ENCODE measurements at regions not wholly inside any gene's neighbourhood (a gene's known extent, or its start where the extent isn't known, plus 50 kb on each side); places are given as distances from the start of the nearest gene placed in this dataset.

DNA sequence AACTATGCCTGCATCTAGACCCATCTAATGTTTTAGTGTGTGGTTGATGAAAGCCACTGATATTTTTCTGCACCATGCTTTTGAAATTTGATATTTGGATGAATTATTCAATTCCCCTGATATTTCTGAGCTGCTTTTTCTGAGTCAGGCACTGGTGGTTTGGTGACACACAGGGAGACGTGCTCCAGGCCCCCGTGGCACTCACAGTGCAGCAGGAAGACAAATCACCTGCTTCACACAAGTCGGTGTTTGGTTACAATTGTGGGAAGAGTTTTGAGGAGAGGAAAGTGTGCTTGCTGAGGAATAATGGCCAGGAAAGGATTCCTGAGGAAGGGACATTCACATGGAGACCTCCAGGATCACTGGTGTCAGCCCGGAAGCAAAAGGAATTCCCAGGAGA, 179.7 kb downstream of the ACKR3 start:
- no peak for DNase-seq

GRCh38 chr2:236752096-236752495, 182.5 kb downstream of the ACKR3 start:
- DNase-seq = no peak

DNA sequence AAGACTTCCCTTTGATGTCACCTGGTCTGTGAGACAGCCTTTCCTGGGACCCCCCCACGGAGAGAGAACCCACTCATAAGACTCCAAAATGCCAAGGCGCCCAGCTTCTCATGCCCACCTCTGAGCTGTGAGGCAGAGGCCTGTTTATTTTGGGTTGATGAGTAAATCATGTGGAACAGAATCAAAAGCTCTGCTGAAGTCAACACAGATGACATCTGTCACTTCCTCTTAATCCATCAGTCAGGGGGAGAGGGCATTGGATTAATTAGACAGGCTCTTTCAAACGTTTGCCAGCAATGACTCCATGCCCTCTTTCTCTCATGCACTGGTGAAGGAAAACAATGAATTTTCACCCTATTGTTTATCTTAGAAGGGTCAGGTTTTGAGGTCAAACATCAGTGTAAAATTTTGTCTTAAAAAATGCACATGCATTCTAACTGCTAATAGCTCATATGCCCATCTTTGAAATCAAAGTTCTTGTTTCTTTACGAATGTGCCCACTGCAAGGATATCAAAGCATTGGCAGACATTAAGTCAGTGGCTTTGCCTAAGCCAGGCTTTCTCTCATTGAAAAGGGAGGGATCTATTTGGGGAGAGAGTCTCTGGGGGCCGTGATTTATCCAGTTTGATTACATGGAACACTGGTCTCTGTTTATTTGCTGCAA, 184.1 kb downstream of the ACKR3 start:
- DNase-seq = no peak

DNA sequence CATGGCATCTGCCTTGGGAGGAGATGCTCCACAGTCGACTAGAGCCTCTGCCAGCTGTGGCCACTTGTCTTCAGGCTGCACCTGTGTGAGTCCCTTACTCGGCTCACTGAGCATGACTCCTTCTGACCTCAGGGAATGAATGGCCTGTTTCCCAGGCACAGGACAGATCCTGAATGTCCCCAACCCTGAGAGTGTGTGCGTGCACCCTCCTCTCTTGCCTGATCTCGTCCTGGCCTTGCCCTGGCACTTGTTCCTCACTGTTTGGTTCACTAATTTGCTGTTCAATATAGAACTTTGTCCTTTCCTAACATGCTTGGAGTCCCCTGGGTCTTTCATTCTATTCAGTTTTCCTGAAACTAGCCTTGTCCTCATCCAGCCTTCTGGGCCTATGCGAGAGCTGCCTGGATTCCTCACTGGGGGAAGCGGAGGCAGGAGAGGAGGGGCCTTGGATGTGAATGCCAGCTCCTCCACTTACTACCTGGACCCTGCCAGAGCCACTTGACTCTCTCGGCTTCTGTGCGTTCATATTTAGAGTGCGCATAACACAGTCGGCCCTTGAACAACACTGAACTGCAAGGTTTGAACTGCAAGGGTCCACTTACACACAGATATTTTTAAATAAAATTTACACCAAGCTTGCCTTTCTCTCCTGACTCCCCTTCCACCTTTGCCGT, 184.8 kb downstream of the ACKR3 start:
- DNase-seq = no peak

DNA sequence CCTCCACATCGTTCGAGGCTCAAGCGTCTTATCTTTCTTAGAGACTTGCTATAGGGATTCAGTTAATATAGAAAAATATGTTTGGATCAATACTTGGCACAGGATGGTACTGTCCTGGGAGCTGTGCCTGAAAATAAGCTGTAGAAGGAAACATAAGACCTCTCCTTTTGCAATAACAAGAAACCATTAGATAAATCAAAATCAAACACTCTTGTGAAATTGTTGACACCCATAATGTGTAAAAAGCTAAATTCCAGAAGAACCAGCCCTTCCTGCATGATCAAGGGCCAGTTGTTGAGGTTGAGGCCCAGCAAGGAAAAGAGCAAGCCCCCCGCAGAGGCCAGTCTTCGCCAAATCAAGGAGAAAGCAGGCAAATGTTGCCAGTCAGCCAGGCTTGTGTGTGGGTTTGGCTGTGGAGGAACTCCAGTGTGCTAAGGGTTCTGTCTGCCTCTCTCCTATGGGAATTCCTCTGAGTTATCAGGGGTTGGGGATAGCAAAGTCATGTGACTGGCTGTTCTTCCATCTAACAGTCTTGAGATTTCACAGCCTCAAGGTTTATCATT, 185.7 kb downstream of the ACKR3 start:
- no peak for DNase-seq

- DNase-seq = no peak
Observed at GRCh38 chr2:236758406-236758805, 188.8 kb downstream of the ACKR3 start.

GRCh38 chr2:236760246-236760645, 190.6 kb downstream of the ACKR3 start:
- DNase-seq = no peak

- no peak for DNase-seq
Observed at GRCh38 chr2:236761358-236761757, 191.7 kb downstream of the ACKR3 start.

- no peak for DNase-seq
Observed at GRCh38 chr2:236762628-236763027, 193.0 kb downstream of the ACKR3 start.

- no peak for DNase-seq
Observed at GRCh38 chr2:236763857-236764256, 194.2 kb downstream of the ACKR3 start.

GRCh38 chr2:236764716-236765115, 195.1 kb downstream of the ACKR3 start:
- DNase-seq = no peak

DNA sequence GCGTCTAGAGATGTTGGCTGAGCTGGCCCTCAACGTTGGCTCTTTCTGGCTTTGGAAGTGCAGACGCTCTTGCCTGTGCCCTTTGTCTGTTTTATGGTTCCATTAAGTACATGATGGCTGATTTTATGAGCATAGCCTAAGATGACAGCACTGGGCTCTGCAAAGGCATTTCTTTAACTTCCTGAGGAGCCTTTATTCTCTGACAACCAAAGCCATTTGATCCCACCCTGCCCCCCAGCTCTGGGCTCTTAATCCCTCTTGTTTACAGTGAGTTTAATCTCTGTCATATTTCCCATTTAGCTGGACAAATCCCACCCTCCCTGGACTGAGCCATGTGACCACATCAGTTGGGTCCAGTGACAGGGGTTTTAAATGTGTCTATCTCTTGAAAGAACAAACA, 195.9 kb downstream of the ACKR3 start:
- DNase-seq = no peak

DNA sequence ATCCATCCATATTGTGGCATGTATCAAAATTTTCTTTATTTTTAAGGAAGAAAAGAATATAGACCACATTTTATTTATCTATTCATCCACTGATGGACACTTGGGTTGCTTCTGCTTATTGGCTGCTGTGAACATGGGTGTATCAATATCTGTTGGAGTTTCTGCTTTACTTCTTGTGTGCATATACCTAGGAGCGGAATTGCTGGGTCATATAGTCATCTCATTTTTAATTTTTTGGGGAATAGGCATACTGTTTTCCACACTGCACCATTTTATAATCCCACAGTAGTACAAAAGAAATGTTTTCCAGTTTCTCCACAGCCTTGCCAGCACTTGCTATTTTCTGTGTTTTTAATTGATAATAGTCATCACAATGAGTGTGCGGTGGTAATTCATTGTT, 197.2 kb downstream of the ACKR3 start:
- no peak for DNase-seq

- no peak for DNase-seq
Observed at GRCh38 chr2:236767941-236768340, 198.3 kb downstream of the ACKR3 start.

DNA sequence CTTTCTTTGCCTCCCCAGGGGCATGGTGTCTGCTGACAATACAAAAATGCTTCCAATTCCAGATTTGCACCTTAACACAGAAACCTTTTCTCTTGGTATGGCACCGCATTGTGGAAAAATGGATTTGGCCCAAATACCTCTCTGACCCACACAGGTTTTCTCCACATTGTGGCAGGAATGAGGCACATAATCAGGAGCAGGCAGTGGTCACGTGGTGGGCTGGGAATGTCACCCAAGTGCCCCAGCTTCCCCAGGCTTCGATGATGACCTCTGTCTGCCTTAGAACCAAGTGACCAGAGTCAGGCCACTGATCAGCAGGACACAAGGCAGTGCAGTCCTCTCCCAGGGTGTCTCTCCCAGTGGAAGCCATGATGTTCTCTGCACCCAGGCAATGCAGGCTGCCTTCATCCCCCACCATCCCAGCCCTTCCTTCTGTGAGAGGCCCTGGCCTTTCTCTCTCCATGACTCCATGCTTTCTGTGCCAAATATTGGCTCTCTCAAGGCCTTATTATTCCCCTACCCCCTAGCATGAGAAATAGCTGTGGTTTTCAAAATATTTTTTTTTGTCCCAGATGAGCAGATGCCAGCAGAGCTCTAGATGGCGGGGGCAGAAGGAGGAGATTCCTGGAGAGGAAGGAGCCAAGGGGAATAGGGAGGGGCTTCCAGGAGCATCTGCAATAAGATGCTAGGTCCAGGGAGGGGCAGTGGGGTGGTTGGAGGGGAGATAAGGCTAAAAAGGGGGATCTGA, 198.9 kb downstream of the ACKR3 start:
- DNase-seq = no peak

DNA sequence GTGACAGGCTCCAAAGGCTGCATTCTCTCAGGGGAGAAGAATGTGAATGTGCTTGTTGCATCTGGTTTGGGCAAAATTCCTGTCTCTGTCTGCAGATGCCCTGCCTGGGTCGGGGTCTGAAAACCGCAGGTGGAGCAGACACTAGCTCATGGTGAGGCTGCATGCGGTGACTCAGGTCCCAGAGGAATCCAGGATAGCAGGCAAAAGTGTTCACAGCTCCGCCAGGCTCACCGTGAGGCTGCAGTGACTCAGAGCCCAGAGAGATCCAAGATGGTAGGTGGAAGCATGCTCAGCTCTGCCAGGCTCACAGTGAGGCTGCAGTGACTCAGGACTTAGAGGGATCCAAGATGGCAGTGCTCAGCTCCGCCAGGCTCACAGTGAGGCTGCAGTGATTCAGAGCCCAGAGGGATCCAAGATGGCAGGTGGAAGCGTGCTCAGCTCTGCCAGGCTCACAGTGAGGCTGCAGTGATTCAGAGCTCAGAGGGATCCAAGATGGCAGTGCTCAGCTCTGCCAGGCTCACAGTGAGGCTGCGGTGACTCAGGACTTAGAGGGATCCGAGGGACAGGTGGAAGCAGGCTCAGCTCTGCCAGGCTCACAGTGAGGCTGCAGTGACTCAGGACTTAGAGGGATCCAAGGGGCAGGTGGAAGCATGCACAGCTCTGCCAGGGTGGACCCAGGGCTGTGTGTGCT, 200.5 kb downstream of the ACKR3 start:
- DNase-seq = no peak

- no peak for DNase-seq
Observed at GRCh38 chr2:236772220-236772837, 202.7 kb downstream of the ACKR3 start.

- no peak for DNase-seq
Observed at GRCh38 chr2:236773206-236773605, 203.6 kb downstream of the ACKR3 start.

DNA sequence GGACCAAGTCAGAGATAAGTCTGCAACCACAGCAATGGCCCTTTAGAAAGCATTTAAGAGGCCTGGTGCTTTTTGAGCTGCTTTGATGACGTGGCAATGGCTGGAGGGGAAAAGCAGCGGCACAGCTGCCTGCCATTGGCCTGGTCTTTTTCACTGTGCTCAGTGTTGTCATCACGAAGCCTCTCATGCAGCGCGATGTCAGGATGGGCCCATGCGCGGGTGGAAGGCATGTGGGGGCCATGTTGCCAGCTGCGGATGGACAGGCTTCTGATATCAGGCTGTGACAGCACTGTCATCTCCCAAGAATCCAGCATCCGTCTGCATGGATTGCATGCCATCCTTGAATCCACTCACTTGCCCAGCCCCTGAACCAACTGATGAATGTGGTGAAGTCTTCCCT, 204.5 kb downstream of the ACKR3 start:
- no peak for DNase-seq

DNA sequence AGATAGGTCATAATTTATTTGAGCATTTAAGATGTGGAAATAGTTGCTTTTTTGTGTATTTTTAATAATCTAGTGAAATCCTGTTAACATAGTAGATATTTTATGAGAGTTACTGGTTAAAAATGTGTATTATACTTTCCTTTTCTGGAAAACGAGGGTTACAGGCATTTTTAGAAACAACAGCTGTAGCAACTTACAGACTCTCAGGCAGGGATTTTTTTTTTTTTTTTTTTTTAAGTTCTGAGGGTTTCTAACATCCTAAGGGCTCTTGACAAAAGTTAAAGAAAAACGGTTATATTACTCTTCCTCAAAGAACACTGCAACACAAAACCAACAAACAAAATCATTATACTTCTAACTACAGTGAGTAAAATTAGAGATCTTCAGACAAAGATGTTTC, 205.9 kb downstream of the ACKR3 start:
- DNase-seq = no peak

DNA sequence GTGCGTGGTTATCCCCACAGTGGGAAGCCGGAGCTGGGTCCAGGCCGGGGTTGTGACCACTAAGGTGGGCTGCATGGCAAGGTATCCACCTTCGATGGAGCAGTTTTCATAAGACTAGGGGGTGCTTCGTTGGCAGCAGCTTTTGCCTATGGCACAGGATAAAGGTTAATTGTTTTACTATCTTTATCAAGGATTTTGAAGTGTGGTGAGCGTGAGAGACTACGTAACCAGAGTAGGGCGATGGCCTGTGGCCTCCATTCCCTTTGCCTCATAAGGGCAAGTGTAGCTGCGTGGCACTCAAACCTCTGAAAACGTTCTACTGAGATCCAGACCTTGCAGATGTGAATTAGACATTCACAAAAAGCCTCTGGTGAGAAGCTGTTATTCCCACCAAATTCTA, 206.6 kb downstream of the ACKR3 start:
- DNase-seq = no peak

DNA sequence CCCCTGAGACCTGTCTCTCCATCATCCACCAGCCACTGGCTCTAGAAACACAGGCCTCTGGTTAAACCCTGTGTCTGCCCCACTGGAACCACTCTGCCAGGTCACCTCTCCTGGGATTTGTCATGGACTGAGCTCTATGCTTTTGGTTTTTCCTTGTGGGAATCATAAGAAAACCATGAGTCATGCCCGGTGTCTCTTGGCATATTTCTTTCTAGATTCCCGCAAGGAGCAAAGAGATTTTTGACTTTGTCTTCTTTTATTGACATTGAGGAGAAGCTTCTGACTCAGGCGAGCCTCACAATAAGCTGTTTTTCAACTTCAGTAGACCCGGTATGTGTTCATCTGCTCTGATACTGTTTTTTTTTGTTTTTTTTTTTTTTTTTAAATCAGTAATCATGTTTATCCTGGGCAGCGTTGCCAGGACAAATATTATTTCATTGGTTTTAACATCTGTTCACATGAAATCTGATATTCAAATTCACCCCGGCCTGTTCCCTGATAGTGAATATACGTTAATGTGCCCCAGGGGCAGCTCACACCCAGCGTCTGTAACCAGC, 207.1 kb downstream of the ACKR3 start:
- no peak for DNase-seq

Measured in stimulated activated naive CD4-positive, alpha-beta T cell (primary cell).